ENCODE measurements at regions not wholly inside any gene's neighbourhood (a gene's known extent, or its start where the extent isn't known, plus 50 kb on each side); places are given as distances from the start of the nearest gene placed in this dataset.

DNA sequence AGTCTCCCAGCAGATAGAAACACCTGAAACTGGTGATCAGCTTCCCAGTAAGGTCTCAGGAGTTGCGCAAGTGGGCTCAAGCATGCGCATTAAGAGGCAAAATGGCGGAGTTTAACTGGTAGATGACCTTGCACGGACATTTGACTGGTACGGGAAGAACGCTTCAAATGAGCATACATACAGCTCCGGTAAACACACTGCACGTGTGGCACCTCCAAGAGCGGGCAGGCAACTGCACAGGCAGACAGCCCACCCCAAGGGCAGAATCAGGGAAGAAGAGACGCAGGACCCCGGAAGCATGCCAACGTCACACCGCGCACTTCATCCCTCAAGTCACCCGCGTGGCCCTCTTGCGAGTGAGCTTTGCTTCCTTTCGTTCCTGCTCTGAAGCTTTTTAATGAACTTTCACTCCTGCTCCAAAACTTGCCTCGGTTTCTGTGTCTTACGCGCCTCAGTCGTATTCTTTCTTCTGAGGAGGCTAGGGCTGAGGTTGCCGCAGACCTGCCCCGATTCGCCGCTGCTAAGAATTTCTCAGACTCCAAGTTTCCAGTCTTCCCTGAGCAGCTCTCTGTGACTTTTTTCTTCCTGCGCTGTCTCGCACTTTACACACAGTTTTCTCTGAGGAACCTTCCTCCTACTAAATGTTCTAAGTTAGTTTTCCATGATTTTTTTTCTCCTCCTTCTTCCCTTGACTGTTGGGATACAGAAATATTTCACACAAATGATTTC is 180.7 kb upstream of the ZFP42 start:
- no peak overlapping the region for H3K4me3 ChIP-seq (ENCODE audit: low read depth, low read length)
- no peak for DNase-seq (ENCODE audit: low read depth)
- no peak for TF ChIP-seq CTCF (IDR thresholded peaks at IDR 0.05; ENCODE audit: low read depth, low read length, missing control alignments)

GRCh38 chr4:187826725-187827124 is 168.8 kb upstream of the ZFP42 start:
- no peak for TF ChIP-seq CTCF (IDR thresholded peaks at IDR 0.05; ENCODE audit: low read depth, low read length, missing control alignments)
- no peak for DNase-seq (ENCODE audit: low read depth)
- no peak overlapping the region for H3K4me3 ChIP-seq (ENCODE audit: low read depth, low read length)

DNA sequence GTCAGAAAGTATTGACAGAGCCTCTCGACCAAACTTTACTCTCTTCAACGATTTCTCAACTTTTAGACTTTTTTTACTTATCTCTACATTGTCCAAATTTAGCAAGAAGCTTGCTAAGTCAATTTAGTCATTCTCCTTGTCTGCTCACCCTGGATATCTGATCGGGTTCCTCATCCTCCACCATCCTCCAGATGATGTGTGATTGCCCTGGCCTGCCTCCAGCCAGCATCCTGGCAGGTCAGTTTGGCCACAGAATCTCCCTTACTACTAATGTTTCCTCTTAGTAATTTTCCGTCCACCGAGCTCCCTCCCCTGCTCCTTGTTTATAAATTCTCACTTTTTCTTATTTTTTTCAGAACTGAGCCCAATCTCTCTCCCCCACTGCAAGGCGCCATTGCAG is 167.9 kb upstream of the ZFP42 start:
- no peak overlapping the region for H3K4me3 ChIP-seq (ENCODE audit: low read depth, low read length)
- TF ChIP-seq CTCF (IDR thresholded peaks at IDR 0.05; ENCODE audit: low read depth, low read length, missing control alignments): no peak
- no peak for DNase-seq (ENCODE audit: low read depth)

- no peak for DNase-seq (ENCODE audit: low read depth)
Measured at GRCh38 chr4:187839765-187840164, 155.8 kb upstream of the ZFP42 start.

DNA sequence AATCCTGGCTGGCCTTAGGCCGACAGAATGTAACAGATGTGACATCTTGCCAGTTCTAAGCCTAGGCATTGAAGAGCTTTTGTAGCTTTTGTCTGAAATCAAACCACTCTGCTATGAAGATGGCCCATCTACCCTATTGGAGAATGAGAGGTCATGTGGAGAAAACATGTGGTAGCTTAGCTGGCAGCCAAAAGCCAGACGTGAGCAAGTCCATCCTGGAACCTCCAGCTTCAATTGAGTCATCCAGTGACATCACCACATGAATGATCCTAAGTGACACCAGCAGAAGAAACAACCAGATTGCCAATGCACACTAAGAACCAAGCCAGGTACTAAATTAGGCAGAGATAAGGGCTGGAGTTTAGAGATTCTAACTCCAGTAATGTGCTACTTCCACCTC is 154.8 kb upstream of the ZFP42 start:
- no peak for DNase-seq (ENCODE audit: low read depth)
- TF ChIP-seq CTCF (IDR thresholded peaks at IDR 0.05; ENCODE audit: low read depth, low read length, missing control alignments): no peak
- H3K4me3 ChIP-seq (ENCODE audit: low read depth, low read length): no peak overlapping the region

More at GRCh38 chr4:187839765-187840164, 155.8 kb upstream of the ZFP42 start:
- H3K4me3 ChIP-seq (ENCODE audit: low read depth, low read length): no peak overlapping the region
- no peak for TF ChIP-seq CTCF (IDR thresholded peaks at IDR 0.05; ENCODE audit: low read depth, low read length, missing control alignments)

GRCh38 chr4:187849556-187850225 is 145.9 kb upstream of the ZFP42 start:
- TF ChIP-seq CTCF (IDR thresholded peaks at IDR 0.05; ENCODE audit: low read depth, low read length, missing control alignments): no peak
- DNase-seq (ENCODE audit: low read depth): no peak

More at GRCh38 chr4:187849556-187850225, 145.9 kb upstream of the ZFP42 start:
- no peak overlapping the region for H3K4me3 ChIP-seq (ENCODE audit: low read depth, low read length)
